ENCODE measurements at regions not wholly inside any gene's neighbourhood (a gene's known extent, or its start where the extent isn't known, plus 50 kb on each side); places are given as distances from the start of the nearest gene placed in this dataset.

- no peaks in the 10 kb centered on the region for H3K4me1 Mint-ChIP-seq (ENCODE audit: low read depth, unreplicated experiment)
- no peak overlapping the region for H3K4me3 Mint-ChIP-seq (ENCODE audit: low read depth, unreplicated experiment)
- no peaks in the 10 kb centered on the region for H3K9me3 Mint-ChIP-seq (ENCODE audit: low read depth, unreplicated experiment)
- DNase-seq = no peak
- no peak for TF ChIP-seq CTCF (IDR thresholded peaks at IDR 0.05; ENCODE audit: unreplicated experiment)
- intact Hi-C loops (cut with micrococcal nuclease; ENCODE audit: unreplicated experiment) = no loop called here
- H3K27ac Mint-ChIP-seq (ENCODE audit: unreplicated experiment) = no peak overlapping the region
- no TSS peak for BruUV-seq (replicated peaks)
- CTCF ChIA-PET = no interaction called here
- no peaks in the 10 kb centered on the region for H3K36me3 Mint-ChIP-seq (ENCODE audit: insufficient read depth, unreplicated experiment)
- H3K27me3 Mint-ChIP-seq (ENCODE audit: unreplicated experiment) = no peaks in the 10 kb centered on the region
Observed at GRCh38 chr9:107878462-107878861, 388.9 kb upstream of the KLF4 start.

GRCh38 chr9:107875571-107875980 lies 386.0 kb upstream of the KLF4 start:
- H3K4me3 Mint-ChIP-seq (ENCODE audit: low read depth, unreplicated experiment) = no peak overlapping the region
- no peaks in the 10 kb centered on the region for H3K27me3 Mint-ChIP-seq (ENCODE audit: unreplicated experiment)
- no peaks in the 10 kb centered on the region for H3K36me3 Mint-ChIP-seq (ENCODE audit: insufficient read depth, unreplicated experiment)
- no TSS peak for BruUV-seq (replicated peaks)
- no peak for DNase-seq
- H3K9me3 Mint-ChIP-seq (ENCODE audit: low read depth, unreplicated experiment) = no peaks in the 10 kb centered on the region
- intact Hi-C loops (cut with micrococcal nuclease; ENCODE audit: unreplicated experiment) = no loop called here
- H3K4me1 Mint-ChIP-seq (ENCODE audit: low read depth, unreplicated experiment) = no peaks in the 10 kb centered on the region
- CTCF ChIA-PET = no interaction called here
- H3K27ac Mint-ChIP-seq (ENCODE audit: unreplicated experiment) = no peak overlapping the region
- TF ChIP-seq CTCF (IDR thresholded peaks at IDR 0.05; ENCODE audit: unreplicated experiment) = no peak

- intact Hi-C loops (cut with micrococcal nuclease; ENCODE audit: unreplicated experiment) = no loop called here
- H3K4me3 Mint-ChIP-seq (ENCODE audit: low read depth, unreplicated experiment) = no peak overlapping the region
Observed at GRCh38 chr9:107874591-107875369, 385.2 kb upstream of the KLF4 start.

GRCh38 chr9:107874137-107874536 lies 384.6 kb upstream of the KLF4 start:
- intact Hi-C loops (cut with micrococcal nuclease; ENCODE audit: unreplicated experiment) = no loop called here
- no peak for DNase-seq
- H3K27ac Mint-ChIP-seq (ENCODE audit: unreplicated experiment) = no peak overlapping the region
- CTCF ChIA-PET = no interaction called here
- H3K4me1 Mint-ChIP-seq (ENCODE audit: low read depth, unreplicated experiment) = no peaks in the 10 kb centered on the region
- no peaks in the 10 kb centered on the region for H3K9me3 Mint-ChIP-seq (ENCODE audit: low read depth, unreplicated experiment)
- H3K36me3 Mint-ChIP-seq (ENCODE audit: insufficient read depth, unreplicated experiment) = no peaks in the 10 kb centered on the region
- no peak for TF ChIP-seq CTCF (IDR thresholded peaks at IDR 0.05; ENCODE audit: unreplicated experiment)
- BruUV-seq (replicated peaks) = no TSS peak
- no peaks in the 10 kb centered on the region for H3K27me3 Mint-ChIP-seq (ENCODE audit: unreplicated experiment)
- H3K4me3 Mint-ChIP-seq (ENCODE audit: low read depth, unreplicated experiment) = no peak overlapping the region

More at GRCh38 chr9:107874591-107875369, 385.2 kb upstream of the KLF4 start:
- no peaks in the 10 kb centered on the region for H3K4me1 Mint-ChIP-seq (ENCODE audit: low read depth, unreplicated experiment)
- no peaks in the 10 kb centered on the region for H3K27me3 Mint-ChIP-seq (ENCODE audit: unreplicated experiment)
- no peaks in the 10 kb centered on the region for H3K9me3 Mint-ChIP-seq (ENCODE audit: low read depth, unreplicated experiment)
- CTCF ChIA-PET = no interaction called here
- DNase-seq = no peak
- no TSS peak for BruUV-seq (replicated peaks)
- no peaks in the 10 kb centered on the region for H3K36me3 Mint-ChIP-seq (ENCODE audit: insufficient read depth, unreplicated experiment)
- H3K27ac Mint-ChIP-seq (ENCODE audit: unreplicated experiment) = no peak overlapping the region
- TF ChIP-seq CTCF (IDR thresholded peaks at IDR 0.05; ENCODE audit: unreplicated experiment) = no peak
